WTC11 (cell line): ENCODE measurements at regions not wholly inside any gene's neighbourhood (a gene's known extent, or its start where the extent isn't known, plus 50 kb on each side); places are given as distances from the start of the nearest gene placed in this dataset.
"Not testable (repeated sequence)": the region's sequence is repeated elsewhere in the genome, so short reads cannot be mapped to it uniquely, and the experiment has no call there.

Experiments used
- ATAC-seq: fragments of 200-7000 bp; cut with Tn5 transposase; 2 replicates; pipeline ENCODE4 v1.10.0; 2021; ENCODE audit warnings: mild to moderate bottlenecking, moderate library complexity
- CTCF ChIA-PET: fragments of 300-600 bp; sonication (Branson Sonifier 250); formaldehyde crosslinking; loops from one replicate; lab custom pipeline; 2021; ENCODE audit warnings: antibody characterized with exemption; lab: Charles Lee
- POLR2A ChIA-PET: fragments of 350-600 bp; sonication (Branson Sonifier 250); formaldehyde crosslinking; loops from one replicate; lab custom pipeline; 2021; ENCODE audit warnings: antibody characterized with exemption; lab: Charles Lee
- DNase-seq: peaks from one replicate; pipeline ENCODE4 v3.0.0; 2021; ENCODE audit warnings: low spot score
- H3K27ac Mint-ChIP-seq: 2 replicates; pipeline ENCODE4 v1.8.0; 2021; ENCODE audit warnings: mixed read lengths
- H3K27me3 Mint-ChIP-seq: 2 replicates; pipeline ENCODE4 v1.8.0; 2021; ENCODE audit warnings: low read depth, mild to moderate bottlenecking, moderate library complexity, mixed read lengths
- H3K36me3 Mint-ChIP-seq: 2 replicates; pipeline ENCODE4 v1.8.0; 2021; ENCODE audit warnings: mixed read lengths
- H3K4me1 Mint-ChIP-seq: 2 replicates; pipeline ENCODE4 v1.8.0; 2022; ENCODE audit warnings: mixed read lengths
- H3K4me3 Mint-ChIP-seq: 2 replicates; pipeline ENCODE4 v1.8.0; 2021; ENCODE audit warnings: mild to moderate bottlenecking, moderate library complexity, mixed read lengths
- H3K9me3 Mint-ChIP-seq: 2 replicates; pipeline ENCODE4 v1.8.0; 2021; ENCODE audit warnings: mixed read lengths

DNA sequence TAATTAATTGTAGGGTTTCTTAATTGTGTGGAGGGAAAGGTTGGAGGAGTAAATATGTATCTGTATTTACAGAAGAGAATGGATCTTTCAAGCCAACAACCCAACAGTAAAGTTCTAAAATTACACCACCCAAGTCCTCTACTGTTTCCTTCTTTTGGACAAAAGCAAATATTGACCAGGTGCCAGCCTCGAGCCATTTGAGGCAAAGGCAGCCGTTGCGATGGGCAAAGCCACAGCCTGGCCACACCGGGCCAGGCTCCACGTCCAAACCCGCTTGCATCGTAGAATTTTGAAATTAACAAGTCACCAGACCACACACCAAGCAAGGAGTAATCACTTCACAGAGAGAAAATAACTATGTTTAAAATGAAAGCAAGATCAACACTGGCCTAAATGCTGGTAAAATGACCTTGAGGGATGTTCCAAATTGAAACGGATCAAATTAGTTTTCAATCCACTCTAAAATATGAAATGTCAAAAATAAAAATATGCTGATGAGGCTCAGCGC lies 331.0 kb downstream of the BCL2L11 start:
- POLR2A ChIA-PET, CTCF ChIA-PET, ATAC-seq, H3K9me3 Mint-ChIP-seq, H3K27ac Mint-ChIP-seq, DNase-seq, H3K27me3 Mint-ChIP-seq, H3K36me3 Mint-ChIP-seq, H3K4me3 Mint-ChIP-seq: not testable (repeated sequence)
- peaks cover 15% of the 10 kb centered on the region for H3K4me1 Mint-ChIP-seq

DNA sequence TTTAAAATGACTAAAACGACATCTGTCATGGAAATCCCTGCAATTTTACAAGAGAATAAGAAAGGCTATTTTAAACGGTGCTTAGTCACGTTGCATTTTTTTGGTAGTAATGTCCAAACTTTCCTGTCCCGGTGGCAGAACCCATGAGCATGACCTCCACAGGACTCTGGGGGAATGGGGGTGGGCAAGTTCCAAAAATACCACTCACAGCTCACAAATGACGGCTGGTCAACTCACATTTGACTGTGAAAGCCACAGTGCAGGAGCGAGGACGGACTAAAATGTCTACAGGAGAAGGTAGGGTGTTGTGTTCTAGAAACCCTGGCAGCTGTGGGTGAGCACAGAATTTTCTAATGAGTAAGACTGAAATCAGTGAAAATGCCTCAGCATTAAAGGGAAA lies 331.5 kb downstream of the BCL2L11 start:
- ATAC-seq, CTCF ChIA-PET, H3K36me3 Mint-ChIP-seq, H3K9me3 Mint-ChIP-seq, H3K4me3 Mint-ChIP-seq, POLR2A ChIA-PET, DNase-seq, H3K27me3 Mint-ChIP-seq: not testable (repeated sequence)
- Mint-ChIP-seq H3K4me1 (peaks cover 15% of the 10 kb centered on the region), H3K27ac (peak overlapping the region; percentile 70; the same call in 1 of the 2 replicates)

DNA sequence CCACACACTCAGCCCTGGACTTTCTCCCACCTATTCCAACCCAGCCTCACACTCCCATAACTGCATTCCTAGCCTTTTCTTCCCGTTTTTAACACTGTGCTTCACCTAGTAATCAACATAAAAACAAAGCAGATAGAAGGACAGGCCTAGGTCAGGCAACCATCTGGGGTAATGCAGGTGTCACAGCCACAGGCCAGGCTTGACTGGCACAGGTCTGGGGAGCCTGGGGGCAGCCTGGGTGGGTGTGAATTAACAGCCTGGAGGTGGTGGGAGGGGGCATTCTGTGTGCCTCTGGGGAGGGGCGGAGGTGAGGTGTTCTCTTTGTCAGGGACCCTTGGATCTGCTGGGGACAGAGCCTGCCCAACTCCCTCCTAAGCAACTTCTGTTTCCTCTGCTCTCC lies 332.6 kb downstream of the BCL2L11 start:
- H3K27me3 Mint-ChIP-seq, H3K27ac Mint-ChIP-seq, POLR2A ChIA-PET, H3K9me3 Mint-ChIP-seq, H3K36me3 Mint-ChIP-seq, CTCF ChIA-PET, H3K4me3 Mint-ChIP-seq, DNase-seq: not testable (repeated sequence)
- H3K4me1 Mint-ChIP-seq, result peaks cover 15% of the 10 kb centered on the region
- peak; percentile 43 for ATAC-seq

DNA sequence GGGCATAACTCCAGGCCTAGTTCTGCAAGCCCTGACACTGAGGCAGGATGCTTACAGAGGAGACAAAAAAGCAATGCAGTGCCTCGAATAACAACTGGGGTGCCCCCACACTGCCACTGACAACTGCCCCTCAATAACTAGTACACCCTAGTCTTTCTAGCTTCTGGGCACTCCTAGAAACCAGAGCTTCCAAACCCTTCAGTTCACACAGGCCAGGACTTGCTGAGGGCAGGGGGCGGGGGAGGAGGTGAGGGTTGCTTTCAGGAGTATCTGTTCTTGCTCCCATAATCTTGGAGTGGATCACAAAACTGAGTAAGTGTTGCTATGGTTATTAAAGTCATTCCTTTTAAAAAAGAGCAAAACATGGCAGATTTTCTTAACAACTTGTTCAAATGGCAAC lies 333.1 kb downstream of the BCL2L11 start:
- POLR2A ChIA-PET, H3K9me3 Mint-ChIP-seq, H3K4me3 Mint-ChIP-seq, H3K36me3 Mint-ChIP-seq, CTCF ChIA-PET, H3K27ac Mint-ChIP-seq, H3K27me3 Mint-ChIP-seq, DNase-seq: not testable (repeated sequence)
- peaks cover 15% of the 10 kb centered on the region for H3K4me1 Mint-ChIP-seq
- peak; percentile 41 for ATAC-seq

DNA sequence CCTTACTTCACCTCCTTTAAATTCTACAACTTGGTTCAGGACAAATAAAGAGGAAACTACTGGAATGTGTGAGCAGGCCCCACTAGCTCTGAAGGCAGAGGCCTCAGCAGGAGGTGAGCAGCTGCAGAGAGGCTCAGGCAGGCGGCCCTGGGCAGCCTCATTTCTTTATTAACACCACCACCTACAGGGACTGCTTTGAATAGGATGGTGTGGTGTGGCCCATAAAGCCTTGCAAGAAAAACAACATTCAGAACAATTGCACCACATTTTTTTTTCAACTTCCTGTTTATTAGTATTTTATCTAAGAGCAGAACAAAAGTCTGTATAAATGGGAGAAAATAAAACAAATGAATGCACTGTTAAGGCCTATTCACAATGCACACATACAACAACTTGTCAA lies 333.7 kb downstream of the BCL2L11 start:
- H3K27me3 Mint-ChIP-seq, H3K36me3 Mint-ChIP-seq, POLR2A ChIA-PET, H3K27ac Mint-ChIP-seq, DNase-seq, CTCF ChIA-PET, H3K4me3 Mint-ChIP-seq, H3K9me3 Mint-ChIP-seq: not testable (repeated sequence)
- peak; percentile 92 for ATAC-seq
- peaks cover 15% of the 10 kb centered on the region for H3K4me1 Mint-ChIP-seq

DNA sequence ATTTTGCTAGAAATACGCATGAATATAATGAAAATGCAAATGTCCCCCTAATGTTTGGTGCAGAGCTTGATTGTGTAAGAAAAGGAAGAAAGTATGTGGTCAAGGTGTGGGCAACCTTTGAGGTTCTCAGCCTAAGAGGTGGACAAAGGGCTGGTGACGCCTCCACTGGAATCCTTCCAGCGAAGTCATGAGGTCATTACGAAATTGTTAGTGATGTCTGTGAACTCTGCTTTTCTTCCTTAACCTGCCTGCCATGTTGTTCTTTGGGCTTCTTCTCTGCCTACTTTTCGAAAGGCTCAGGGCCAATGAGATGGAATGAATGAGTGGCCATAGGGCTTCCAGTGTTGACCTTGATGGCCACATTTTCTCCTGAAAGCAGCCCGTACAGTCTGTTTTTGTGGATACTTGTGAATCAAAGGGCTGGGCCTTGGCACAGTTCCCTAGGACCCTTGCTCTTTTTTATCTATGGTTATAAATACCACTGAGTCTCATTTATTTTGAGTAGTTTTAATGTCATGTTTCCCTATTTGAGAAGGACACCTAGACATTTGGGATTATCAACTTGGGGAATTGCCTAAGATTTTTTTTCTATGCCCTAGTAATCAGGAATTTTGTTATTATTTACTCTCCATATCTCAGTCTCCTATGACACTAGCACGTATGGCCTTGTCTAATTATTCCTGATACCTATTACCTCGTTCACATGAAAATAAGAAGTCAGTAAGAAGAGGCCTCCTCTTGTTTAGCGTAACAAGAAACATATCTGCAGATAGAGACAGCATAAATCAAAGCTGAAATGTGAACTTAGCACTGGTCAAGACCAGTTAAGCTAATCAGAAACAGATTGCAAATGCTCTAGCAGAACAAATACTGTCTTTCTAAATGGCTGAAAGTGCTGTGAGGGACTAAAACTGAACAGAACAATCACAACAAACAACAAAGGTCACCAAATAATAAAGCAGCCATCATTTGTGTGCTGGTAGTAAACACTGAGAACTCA lies 334.6 kb downstream of the BCL2L11 start:
- ATAC-seq, POLR2A ChIA-PET: not testable (repeated sequence)

DNA sequence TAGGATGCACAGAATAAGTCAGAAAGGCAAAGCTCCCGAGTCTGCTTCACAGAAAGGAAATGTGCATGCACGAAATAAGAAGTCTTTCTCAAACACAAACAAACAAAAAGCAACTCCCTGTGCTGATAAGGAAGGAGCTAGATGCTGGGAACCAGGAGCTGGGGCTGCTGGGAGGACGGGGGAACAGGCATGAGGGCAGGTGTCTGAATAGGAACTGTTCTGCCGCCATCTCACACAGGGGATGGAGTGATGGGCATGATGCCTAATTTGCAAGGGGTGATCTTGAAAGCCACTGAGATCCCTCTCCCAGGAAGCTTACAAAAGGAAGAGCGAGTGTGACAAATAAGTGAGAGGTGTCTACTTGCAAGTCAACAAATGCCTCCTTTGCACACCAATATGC lies 336.5 kb downstream of the BCL2L11 start:
- H3K27ac Mint-ChIP-seq, POLR2A ChIA-PET, CTCF ChIA-PET, H3K9me3 Mint-ChIP-seq, DNase-seq, H3K36me3 Mint-ChIP-seq, H3K27me3 Mint-ChIP-seq, ATAC-seq, H3K4me3 Mint-ChIP-seq: not testable (repeated sequence)
- peaks cover 10% of the 10 kb centered on the region for H3K4me1 Mint-ChIP-seq

More for the DNA sequence above, 334.6 kb downstream of the BCL2L11 start:
- DNase-seq, H3K4me3 Mint-ChIP-seq, H3K36me3 Mint-ChIP-seq, H3K27me3 Mint-ChIP-seq, CTCF ChIA-PET, H3K9me3 Mint-ChIP-seq: not testable (repeated sequence)
- Mint-ChIP-seq H3K27ac (peak overlapping the region; percentile 78), H3K4me1 (peaks cover 10% of the 10 kb centered on the region)

DNA sequence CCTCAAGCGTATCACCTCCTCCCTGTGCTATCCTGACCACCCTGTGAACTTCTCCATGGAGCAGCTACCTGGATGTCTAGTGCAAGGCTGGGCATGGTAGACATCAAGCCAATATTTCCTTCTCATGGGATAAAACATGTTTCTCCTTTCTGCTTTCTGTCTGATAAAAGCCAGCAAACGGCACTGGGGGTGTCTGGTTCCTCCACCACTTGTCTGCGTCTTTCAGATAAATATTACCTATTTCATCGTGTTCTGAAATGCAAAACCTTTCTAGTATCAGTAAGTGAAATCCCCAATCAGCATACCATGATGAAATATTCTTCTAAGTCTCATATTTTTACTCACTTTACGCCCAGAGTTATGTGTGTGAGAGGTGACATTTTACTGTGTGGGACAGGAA lies 340.2 kb downstream of the BCL2L11 start:
- H3K27me3 Mint-ChIP-seq, H3K27ac Mint-ChIP-seq, H3K4me3 Mint-ChIP-seq, CTCF ChIA-PET, H3K36me3 Mint-ChIP-seq, POLR2A ChIA-PET, ATAC-seq, H3K4me1 Mint-ChIP-seq, H3K9me3 Mint-ChIP-seq, DNase-seq: not testable (repeated sequence)

DNA sequence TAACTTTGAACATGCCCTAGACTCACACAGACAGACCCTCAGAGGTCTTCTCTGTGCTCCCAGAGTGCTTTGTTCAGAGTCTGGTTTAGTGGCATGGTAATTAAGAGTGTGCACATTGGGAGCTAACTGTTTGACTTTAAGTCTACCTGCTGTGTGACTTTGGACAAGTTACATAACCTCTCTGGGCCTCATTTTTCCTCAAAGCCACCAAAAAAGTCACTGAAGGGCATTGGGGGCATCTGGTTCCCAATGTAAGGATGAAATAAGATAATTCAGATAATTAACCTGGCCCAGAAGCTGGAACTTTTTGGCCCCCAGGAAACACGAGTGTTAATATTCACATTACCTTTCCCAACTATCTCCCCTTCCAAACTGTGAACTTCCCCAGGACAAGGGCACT lies 341.1 kb downstream of the BCL2L11 start:
- H3K9me3 Mint-ChIP-seq, CTCF ChIA-PET, ATAC-seq: not testable (repeated sequence)

DNA sequence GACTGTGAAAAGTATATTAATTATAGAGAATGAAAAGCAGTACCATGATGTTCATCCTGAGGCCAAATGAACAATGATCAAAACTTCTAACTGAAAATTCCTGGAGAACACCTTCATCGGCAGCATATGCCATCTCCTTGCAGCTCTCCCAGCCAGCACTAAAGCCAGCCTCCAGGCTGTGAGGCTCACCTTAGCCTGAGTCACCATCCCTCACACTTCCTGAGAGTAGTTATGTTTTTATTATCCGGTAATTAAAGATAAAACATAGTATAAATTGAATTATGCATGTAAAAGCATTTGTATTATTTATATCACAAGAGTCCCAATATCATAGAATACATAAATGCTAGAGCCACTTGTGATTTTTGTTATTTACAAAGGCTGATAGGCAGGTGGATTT lies 341.9 kb downstream of the BCL2L11 start:
- H3K9me3 Mint-ChIP-seq, CTCF ChIA-PET, H3K27me3 Mint-ChIP-seq, DNase-seq, H3K36me3 Mint-ChIP-seq, POLR2A ChIA-PET, H3K4me3 Mint-ChIP-seq, H3K27ac Mint-ChIP-seq, ATAC-seq: not testable (repeated sequence)
- peaks cover 15% of the 10 kb centered on the region for H3K4me1 Mint-ChIP-seq

More for the DNA sequence above, 341.1 kb downstream of the BCL2L11 start:
- H3K27ac Mint-ChIP-seq, POLR2A ChIA-PET, H3K27me3 Mint-ChIP-seq, DNase-seq, H3K4me3 Mint-ChIP-seq, H3K36me3 Mint-ChIP-seq: not testable (repeated sequence)
- peaks cover 11% of the 10 kb centered on the region for H3K4me1 Mint-ChIP-seq

DNA sequence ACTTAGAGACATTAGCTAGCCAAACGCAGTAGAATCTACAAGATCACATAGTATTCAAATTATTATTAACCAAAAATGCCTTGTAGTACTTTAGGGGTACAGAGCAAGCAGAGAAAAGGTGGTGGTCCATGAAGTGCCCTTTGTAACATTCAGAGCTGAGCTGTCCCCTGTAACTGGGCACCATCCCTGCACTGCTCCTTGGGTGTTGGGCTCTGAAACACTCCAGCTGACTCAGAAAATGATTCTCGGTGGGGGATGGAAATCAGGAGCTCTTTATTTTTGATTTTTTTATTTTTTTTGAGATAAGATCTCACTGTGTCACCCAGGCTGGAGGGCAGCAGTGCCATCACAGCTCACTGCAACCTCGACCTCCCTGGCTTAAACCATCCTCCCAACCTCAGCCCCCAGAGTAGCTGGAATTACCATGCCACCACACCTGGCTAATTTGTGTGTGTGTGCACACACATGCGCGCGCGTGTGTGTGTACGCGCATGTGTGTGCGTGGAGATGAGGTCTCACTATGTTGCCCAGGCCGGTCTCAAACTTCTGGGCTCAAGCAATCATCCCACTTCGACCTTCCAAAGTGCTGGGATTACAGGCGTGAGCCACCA lies 342.6 kb downstream of the BCL2L11 start:
- H3K27me3 Mint-ChIP-seq, ATAC-seq, CTCF ChIA-PET, DNase-seq, H3K4me3 Mint-ChIP-seq, H3K27ac Mint-ChIP-seq, H3K9me3 Mint-ChIP-seq, POLR2A ChIA-PET, H3K36me3 Mint-ChIP-seq: not testable (repeated sequence)
- peaks cover 15% of the 10 kb centered on the region for H3K4me1 Mint-ChIP-seq

DNA sequence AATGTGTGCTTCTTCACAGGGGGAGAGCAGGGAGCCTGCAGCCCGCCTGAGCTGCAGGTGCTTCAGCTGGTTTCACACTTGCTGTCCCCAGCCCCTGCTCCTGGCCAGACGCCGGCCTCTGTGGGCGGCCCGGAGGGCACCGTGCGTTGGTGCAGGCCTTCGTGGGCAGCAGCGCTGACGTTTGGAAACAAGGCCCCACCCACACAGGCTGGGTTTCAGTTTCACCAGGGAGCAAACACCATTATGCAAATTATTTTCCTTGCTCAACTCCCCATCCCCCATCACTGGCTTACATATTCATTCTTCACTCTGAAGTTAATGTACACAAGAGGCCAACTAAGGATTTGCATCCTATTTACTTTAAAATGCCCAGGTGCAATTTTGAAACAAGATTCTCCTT lies 343.2 kb downstream of the BCL2L11 start:
- H3K36me3 Mint-ChIP-seq, POLR2A ChIA-PET, H3K9me3 Mint-ChIP-seq, H3K27me3 Mint-ChIP-seq, CTCF ChIA-PET, H3K27ac Mint-ChIP-seq, H3K4me3 Mint-ChIP-seq, DNase-seq: not testable (repeated sequence)
- peaks cover 15% of the 10 kb centered on the region for H3K4me1 Mint-ChIP-seq
- peak; percentile 80 for ATAC-seq
